ENCODE measurements at regions not wholly inside any gene's neighbourhood (a gene's known extent, or its start where the extent isn't known, plus 50 kb on each side); places are given as distances from the start of the nearest gene placed in this dataset.

DNA sequence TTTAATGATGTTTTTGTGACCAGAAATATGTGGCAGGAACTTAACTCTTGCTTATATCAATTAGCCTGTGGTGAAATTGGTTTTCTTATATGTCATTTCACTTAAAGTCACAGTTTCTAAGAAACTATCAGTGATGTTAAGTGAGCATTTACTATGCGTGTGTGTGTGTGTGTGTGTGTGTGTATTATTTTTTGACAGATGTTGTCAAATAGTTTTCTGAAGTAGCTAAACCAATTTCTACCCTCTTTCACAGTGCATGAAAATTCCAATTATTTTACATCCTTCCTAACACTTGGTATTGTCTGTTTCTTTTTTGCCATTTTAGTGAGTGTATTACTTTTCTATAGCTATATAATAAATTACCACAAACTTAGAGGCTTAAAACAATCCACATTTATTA lies 122.1 kb upstream of the CAND1 start:
- H3K27me3 ChIP-seq, result peaks cover 7% of the 10 kb centered on the region
- H3K9me3 ChIP-seq, result no peaks in the 10 kb centered on the region
- H3K36me3 ChIP-seq, result no peaks in the 10 kb centered on the region
- DNase-seq, result no peak
- H3K4me3 ChIP-seq, result no peak overlapping the region

DNA sequence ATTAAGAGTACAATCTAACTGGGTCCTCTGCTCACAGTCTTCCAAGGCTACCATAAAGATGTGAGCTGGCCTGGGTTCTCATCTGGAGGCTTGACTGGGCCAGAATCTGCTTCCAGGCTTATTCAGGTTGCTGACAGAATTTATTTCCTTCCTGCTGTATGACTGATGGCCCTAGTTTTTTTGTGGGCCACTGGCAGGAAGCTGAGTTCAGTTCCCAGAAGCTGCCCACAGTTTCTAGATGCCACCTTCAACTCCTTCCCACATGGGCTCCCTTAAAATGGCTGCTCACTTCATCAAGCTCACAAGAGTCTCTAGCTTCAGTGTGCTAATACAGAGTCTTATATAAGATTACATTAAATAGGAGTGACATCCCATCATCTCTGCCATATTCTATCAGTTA lies 121.7 kb upstream of the CAND1 start:
- H3K36me3 ChIP-seq, result no peaks in the 10 kb centered on the region
- H3K4me3 ChIP-seq, result no peak overlapping the region
- H3K9me3 ChIP-seq, result no peaks in the 10 kb centered on the region
- peaks cover 7% of the 10 kb centered on the region; the same call in 1 of the 2 replicates for H3K27me3 ChIP-seq
- no peak for DNase-seq

DNA sequence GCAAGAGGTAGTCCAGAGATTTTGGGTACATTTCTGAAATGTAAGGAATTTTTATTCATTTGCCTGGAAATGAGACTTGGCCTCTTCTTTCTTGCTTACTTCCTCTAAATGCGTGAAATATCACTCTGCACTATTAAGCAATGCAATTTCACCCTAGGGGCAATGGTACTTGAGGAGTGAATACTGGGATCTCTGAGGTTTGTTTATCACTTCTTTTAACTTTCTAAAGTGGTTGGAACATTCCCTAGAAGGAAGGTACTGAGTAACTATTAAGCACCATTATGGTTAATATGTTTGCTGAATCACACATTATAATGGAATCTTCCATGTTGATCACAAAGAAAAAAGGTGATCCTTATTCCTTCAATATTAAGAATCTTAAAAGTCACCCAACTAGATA lies 120.9 kb upstream of the CAND1 start:
- DNase-seq, result no peak
- Histone ChIP-seq H3K27me3 (peaks cover 5% of the 10 kb centered on the region; the same call in 1 of the 2 replicates), H3K9me3 (no peaks in the 10 kb centered on the region), H3K4me3 (no peak overlapping the region), H3K36me3 (no peaks in the 10 kb centered on the region)

DNA sequence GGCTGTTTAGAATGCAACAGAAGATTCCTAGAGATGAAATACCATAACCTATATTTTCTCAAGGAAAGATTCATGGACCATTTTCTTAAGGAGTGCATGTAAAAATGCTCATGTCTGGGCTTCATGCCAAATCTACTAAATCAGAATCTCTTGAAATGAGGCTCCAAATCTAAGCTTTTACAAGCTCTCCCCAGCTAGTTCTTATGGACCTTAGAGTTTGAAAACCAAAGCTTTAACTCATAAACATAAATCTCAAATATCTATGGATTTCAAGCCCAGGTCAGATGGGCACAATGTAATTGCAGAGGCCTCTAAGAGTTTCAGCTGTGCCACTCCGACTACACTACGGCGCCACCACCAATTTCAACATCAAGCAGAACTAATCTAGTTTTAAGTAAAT lies 117.3 kb upstream of the CAND1 start:
- no peaks in the 10 kb centered on the region for H3K9me3 ChIP-seq
- DNase-seq, result no peak

DNA sequence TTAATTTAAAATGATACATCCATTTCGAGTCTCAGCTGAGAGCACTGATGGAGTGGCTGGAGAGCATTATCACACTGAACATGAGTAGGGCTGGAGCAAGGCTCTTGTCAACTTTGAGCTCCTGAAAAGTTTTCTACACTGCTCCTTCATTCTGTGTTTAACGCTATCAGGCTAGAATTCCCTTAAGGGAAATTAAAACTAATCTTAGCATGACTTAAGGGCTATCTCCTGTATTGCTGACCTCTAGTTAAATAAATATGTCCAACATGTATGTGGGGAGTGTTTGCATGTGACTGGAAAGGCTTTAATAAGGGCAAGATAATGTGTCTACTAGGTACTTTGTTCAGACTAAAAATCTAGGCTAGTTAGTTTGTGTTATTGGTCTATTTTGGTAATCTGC lies 116.7 kb upstream of the CAND1 start:
- H3K36me3 ChIP-seq, result no peaks in the 10 kb centered on the region
- DNase-seq, result no peak
- no peaks in the 10 kb centered on the region for H3K9me3 ChIP-seq
- H3K27me3 ChIP-seq, result no peaks in the 10 kb centered on the region
- no peak overlapping the region for H3K4me3 ChIP-seq

More for the DNA sequence above, 117.3 kb upstream of the CAND1 start:
- Histone ChIP-seq H3K36me3 (no peaks in the 10 kb centered on the region), H3K27me3 (no peaks in the 10 kb centered on the region), H3K4me3 (no peak overlapping the region)

DNA sequence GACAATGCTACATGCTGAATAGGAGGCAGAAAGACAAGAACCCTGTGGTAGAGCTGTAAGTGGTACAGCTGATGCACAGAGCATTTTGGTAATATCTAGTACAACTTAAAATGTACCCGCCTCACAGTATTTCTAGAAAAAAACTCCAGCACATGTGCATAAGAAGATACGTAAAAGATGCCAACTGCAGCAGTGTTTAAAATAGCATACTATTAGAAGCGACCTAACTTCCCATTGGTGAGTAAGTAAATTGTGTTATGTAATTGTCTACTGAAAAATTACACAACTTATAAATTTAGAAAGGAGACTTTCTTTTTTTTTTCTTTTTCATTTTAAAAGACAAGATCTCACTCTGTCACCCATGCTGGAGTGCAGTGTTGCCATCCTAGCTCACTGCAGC lies 114.3 kb upstream of the CAND1 start:
- H3K27me3 ChIP-seq, result peaks cover 4% of the 10 kb centered on the region; the same call in 1 of the 2 replicates
- no peak for DNase-seq
- H3K4me3 ChIP-seq, result no peak overlapping the region
- no peaks in the 10 kb centered on the region for H3K9me3 ChIP-seq
- H3K36me3 ChIP-seq, result no peaks in the 10 kb centered on the region

DNA sequence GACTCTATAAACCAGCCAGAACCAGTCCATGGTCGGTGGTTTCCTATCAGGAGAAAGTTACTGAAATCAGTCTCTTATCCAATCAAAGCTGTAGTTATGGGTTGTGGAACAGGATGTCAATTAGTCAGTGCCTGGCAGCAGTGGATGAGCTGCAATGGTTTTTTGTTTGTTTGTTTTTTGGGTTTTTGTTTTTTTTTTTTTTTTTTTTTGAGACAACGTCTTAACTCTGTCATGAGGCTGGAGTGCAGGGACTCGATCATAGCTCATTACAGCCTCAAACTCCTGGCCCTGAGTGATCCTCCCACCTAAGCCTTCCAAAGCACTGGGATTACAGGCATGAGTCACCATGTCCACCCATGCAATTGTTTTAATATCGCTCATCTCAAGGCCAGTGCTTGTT lies 113.3 kb upstream of the CAND1 start:
- DNase-seq, result peak; percentile 73
- Histone ChIP-seq H3K9me3 (no peaks in the 10 kb centered on the region), H3K27me3 (peaks cover 4% of the 10 kb centered on the region; the same call in 1 of the 2 replicates), H3K36me3 (no peaks in the 10 kb centered on the region), H3K4me3 (no peak overlapping the region)

DNA sequence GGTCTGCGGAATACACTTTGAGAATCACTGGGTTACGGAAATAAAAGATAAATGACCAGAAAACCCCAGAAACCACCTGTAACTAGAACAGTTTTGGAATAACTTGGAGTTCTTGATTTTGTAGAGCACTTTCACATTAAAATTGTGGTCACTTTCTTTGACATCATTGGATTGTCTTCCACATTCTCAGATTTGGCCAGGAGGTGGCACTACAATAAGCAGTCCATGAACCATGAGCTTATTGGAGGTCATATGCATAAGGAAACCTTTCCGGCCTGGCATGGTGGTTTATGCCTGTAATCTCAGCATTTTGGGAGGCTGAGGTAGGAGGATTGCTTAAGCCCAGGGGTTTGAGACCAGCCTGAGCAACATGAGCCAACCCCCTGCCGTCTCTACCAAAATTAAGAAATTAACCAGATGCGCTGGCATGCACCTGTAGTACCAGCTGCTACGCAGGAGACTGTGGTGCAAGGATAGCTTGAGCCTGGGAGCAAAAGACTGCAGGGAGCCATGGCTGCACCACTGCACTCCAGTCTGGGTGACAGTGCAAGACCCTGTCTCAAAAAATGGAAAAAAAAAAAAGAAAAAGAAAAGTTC lies 107.7 kb upstream of the CAND1 start:
- no peaks in the 10 kb centered on the region for H3K36me3 ChIP-seq
- peak; percentile 12 for DNase-seq
- no peak overlapping the region for H3K4me3 ChIP-seq
- peaks cover 4% of the 10 kb centered on the region; the same call in 1 of the 2 replicates for H3K27me3 ChIP-seq
- no peaks in the 10 kb centered on the region for H3K9me3 ChIP-seq

DNA sequence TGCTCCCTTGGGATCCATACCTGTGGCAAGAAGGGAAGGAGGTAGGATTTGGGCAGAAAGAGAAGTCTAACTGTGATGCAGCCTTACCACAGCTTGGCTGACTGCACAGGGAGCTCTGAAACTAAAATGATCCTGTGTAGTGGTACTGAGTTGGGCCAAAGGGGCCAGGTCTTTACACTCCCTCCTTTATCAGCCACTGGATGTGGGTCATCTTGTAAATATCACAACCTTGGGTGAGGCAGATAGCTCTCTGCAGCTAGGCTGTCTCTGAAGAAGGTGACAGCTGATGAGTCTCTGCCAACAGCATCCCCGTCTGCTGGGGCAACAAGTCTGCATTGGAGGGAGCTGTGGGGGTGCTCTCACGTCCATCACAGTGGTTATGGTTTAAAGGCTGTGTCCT lies 95.9 kb upstream of the CAND1 start:
- Histone ChIP-seq H3K9me3 (no peaks in the 10 kb centered on the region), H3K27me3 (peaks cover 12% of the 10 kb centered on the region; the same call in 1 of the 2 replicates), H3K36me3 (no peaks in the 10 kb centered on the region), H3K4me3 (no peak overlapping the region)
- no peak for DNase-seq

DNA sequence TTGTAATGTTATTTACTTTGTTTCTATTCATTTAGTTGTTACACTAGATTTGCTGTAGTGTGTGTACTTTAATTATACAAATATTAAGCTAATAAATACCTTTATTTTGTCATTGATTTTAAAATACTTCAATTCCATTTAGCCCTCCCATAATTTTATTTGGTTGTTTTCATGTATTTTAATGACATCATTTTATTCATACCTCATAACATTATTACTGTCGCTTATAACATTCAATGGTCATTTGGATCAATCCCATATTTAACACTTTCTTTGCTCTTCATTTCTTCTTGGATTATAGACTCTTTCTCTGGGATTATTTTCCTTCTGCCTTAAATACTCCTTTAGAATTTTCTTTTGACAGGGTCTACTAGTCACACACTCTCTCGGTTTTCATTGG lies 86.6 kb upstream of the CAND1 start:
- peaks cover 11% of the 10 kb centered on the region for H3K27me3 ChIP-seq
- H3K36me3 ChIP-seq, result no peaks in the 10 kb centered on the region
- no peak overlapping the region for H3K4me3 ChIP-seq
- DNase-seq, result no peak
- H3K9me3 ChIP-seq, result no peaks in the 10 kb centered on the region; the same call in 1 of the 2 replicates

DNA sequence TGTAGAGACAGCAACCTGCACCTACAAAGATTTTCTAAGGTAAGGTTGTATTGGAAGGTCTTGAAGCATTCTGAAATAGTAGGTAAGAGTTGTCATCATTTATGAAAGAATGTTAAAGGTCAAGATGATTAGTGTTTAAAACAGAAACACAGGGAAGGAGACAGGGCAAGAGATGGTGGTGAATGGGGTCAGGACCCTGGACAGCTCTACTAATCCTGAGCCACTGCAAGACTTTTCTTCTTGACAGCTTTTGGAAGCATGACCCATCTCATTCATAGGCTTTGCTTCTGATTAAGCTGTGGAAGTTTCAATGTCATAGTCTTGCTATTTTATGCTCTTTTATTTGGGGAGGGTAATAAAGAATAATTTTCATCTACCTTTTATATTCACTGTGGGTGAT lies 75.5 kb upstream of the CAND1 start:
- Histone ChIP-seq H3K36me3 (no peaks in the 10 kb centered on the region), H3K9me3 (no peaks in the 10 kb centered on the region), H3K27me3 (peaks cover 3% of the 10 kb centered on the region; the same call in 1 of the 2 replicates), H3K4me3 (no peak overlapping the region)
- DNase-seq, result peak; percentile 7

DNA sequence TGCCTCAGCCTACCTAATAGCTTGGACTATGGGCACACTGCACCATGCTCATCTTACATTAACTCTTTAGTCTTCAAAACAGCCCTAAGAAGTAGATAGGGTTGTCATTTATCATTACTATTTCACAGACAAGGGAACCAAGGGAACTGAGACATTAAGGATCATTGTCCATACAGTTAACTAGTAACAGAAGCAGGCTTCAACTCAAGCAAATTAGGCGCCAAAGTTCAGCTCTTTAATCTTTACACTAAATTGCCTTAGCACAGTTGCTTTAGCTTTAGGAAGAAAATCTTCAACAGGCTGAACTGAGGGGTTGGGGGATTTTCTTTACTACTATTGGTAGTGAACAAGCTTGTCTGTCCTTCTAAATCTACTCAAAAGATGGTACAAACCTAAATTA lies 68.8 kb upstream of the CAND1 start:
- Histone ChIP-seq H3K9me3 (no peaks in the 10 kb centered on the region), H3K4me3 (no peak overlapping the region), H3K27me3 (peaks cover 3% of the 10 kb centered on the region), H3K36me3 (no peaks in the 10 kb centered on the region)
- DNase-seq, result no peak

DNA sequence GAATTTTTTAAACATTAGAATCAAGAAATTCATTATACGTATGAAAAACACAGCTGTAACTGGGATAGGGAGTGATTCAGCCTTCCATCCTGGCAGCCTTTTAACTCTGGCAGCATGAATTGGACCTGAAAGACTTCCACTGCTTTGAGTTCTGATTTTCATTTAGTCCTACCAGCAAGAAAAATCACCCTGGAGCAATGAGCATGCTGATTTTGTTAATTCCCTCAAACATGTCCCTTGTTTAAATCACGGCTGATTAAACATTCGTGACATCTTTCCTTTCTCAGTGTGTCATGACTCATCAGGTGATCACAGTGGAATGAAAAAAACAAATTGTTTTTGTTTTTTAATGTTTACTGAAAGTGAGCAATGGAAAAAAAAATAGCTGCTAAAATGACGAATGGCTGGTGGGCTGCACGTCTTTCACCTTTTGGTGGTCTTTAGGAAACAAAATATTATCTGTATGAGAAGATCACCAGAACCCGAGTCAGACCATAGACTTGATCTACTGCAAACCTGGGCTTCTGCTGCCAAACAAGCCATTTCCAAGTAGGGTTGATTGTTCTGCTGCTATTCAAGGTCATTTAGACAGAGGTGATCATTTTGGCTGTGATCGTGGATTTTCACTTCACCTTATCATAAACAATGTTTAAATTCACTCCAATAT lies 67.0 kb upstream of the CAND1 start:
- Histone ChIP-seq H3K4me3 (no peak overlapping the region), H3K9me3 (no peaks in the 10 kb centered on the region), H3K27me3 (peaks cover 11% of the 10 kb centered on the region), H3K36me3 (no peaks in the 10 kb centered on the region)
- DNase-seq, result peak; percentile 5

DNA sequence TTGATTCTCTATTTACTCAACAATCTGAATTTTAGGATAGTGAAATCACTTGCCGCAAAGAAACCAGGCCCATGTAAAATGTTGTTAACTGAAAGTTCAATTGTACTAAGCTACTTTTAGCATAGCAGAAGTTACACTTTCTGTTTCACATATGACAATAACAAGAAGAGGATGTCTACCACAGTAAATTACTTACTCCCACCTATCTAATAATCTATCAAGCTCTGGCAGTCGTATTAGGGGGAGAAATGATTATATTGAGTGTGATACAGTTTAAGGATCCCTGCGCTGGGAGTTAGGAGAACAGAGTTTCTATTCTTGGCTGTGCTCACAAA lies 66.5 kb upstream of the CAND1 start:
- H3K9me3 ChIP-seq, result no peaks in the 10 kb centered on the region
- H3K27me3 ChIP-seq, result peaks cover 8% of the 10 kb centered on the region
- no peak for DNase-seq
- no peak overlapping the region for H3K4me3 ChIP-seq
- H3K36me3 ChIP-seq, result no peaks in the 10 kb centered on the region

DNA sequence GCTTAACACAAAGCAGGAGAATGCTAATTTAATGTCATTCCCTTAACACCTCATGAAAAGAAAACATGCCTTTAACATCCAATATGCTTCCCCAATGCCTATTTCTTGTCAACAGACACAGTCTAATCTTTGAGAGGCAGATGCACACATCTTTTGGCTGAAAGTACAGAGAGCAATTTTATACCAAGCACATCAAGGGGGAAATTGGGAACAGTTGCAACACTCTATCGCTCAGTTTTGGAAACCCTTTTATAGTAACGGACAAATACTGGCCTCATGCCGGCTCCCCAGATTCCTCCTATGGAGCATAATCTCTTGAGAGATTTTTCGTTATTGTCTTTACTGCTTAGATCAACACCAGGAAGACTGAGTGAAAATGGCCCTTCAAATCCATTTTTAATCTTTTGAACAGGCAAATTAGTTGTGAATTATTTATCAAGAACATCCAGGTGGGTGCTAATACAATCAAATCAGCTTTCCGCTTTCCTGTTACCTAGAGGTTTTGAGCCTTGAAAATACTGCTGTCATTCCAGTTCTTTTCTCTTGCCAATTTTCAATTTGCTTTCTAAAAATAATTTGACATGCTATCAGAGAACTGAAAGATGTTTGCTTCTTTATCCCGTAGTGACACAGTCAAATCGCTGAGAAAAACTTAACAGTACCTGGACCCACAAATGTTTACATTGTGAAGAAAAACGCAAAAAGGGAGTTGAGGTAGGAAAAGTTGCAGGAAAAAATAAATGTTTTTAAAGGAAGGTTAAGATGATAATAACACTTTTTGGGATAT lies 60.7 kb upstream of the CAND1 start:
- Histone ChIP-seq H3K9me3 (no peaks in the 10 kb centered on the region), H3K4me3 (no peak overlapping the region), H3K36me3 (no peaks in the 10 kb centered on the region), H3K27me3 (peaks cover 36% of the 10 kb centered on the region)
- DNase-seq, result no peak

DNA sequence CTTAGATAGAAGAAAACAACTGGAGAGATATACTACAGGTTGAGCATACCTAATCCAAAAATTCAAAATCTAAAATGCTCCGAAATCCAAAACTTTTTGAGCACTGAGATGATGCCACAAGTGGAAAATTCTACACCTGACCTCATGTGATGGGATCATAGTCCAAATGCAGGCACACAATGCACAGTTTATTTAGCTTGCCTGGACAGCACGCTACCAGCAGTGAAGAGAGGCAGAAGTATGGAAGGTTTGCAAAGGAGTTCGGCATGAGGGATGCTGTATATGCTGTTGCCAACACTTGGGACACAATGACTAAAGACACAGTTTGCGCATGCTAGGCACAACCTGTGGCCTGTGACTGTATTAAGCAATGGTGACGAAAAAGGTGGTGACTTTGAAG lies 58.1 kb upstream of the CAND1 start:
- Histone ChIP-seq H3K9me3 (no peaks in the 10 kb centered on the region), H3K36me3 (no peaks in the 10 kb centered on the region), H3K27me3 (peaks cover 37% of the 10 kb centered on the region), H3K4me3 (no peak overlapping the region)
- DNase-seq, result no peak

DNA sequence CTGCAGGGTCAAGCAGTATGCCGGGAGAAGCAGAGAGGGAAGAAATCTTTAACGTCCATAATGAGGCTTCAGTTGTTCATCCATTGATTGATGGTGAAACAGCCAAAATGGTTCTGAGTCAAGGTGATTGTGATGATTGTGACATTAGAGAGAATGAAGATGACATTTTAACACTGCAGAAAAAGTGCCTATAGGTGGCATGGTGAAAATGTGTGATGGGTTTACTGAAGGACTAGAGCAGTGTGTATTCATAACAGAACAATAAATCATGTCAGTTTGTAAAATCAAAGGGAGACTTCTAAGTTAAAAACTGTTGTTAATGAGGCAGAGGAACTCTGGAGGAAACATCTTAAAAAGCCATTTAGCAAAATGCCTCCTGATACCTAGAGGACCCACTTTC lies 57.7 kb upstream of the CAND1 start:
- H3K27me3 ChIP-seq, result peaks cover 33% of the 10 kb centered on the region
- no peaks in the 10 kb centered on the region for H3K9me3 ChIP-seq
- no peak for DNase-seq
- H3K4me3 ChIP-seq, result no peak overlapping the region
- no peaks in the 10 kb centered on the region for H3K36me3 ChIP-seq

DNA sequence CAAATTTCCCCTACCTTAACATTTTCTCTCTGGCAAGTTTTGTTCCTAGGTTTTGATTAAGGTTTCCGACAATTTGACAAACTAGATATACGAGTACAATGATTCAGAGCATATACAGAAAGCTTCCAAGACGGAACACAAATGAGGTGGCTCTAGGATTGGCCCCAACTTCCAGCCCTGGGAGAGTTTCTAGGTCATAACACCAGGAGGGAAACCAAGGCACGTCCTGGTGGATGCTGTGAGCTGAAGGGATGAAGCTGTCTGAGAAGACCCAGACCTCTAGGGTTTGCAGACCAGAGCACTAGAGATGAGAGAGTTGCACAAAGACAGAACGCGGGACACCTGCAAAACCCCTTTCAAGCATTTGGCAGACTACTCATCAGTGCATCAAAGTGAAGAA lies 51.5 kb upstream of the CAND1 start:
- Histone ChIP-seq H3K36me3 (no peaks in the 10 kb centered on the region), H3K27me3 (peaks cover 6% of the 10 kb centered on the region), H3K9me3 (no peaks in the 10 kb centered on the region), H3K4me3 (no peak overlapping the region)
- DNase-seq, result no peak
